Fibroblast of pulmonary artery (primary cell): ENCODE measurements at regions not wholly inside any gene's neighbourhood (a gene's known extent, or its start where the extent isn't known, plus 50 kb on each side); places are given as distances from the start of the nearest gene placed in this dataset.

Experiments used
- DNase-seq: peaks from one replicate; pipeline ENCODE4 v3.0.0-alpha.2; 2010; ENCODE audit warnings: low read depth
- H3K4me3 ChIP-seq: replicated peaks from 2 replicates; pipeline ENCODE4 v1.5.1; 2011; ENCODE audit warnings: low read depth, mild to moderate bottlenecking, control low read depth, low read length, moderate library complexity
- TF ChIP-seq, protein P1 (sequence below): IDR thresholded peaks from 2 replicates; pipeline ENCODE4 v1.5.1; 2011; ENCODE audit warnings: mild to moderate bottlenecking, control low read depth, low read length, inconsistent platforms; ENCODE audit errors: missing control alignments

DNA sequence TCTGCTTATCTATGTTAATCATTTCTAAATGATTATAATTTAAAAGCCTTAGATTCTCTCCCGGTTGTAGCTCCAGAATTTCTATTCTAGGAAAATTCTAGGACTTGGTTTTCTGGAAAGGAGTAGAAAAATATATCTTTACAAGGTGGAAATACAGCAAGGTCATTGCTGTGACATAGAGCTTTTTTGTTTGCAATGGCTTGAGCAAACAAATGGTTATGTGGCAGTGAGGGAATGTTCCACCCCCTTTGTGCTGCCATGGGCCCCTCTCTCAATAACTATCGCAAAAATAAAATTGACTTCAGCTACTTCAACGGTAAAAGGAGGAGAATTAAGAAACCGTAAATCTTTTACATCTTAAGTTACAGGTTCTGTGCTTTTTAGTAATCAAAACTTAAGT is 517.1 kb downstream of the EPHA3 start:
- TF ChIP-seq, protein P1, sequence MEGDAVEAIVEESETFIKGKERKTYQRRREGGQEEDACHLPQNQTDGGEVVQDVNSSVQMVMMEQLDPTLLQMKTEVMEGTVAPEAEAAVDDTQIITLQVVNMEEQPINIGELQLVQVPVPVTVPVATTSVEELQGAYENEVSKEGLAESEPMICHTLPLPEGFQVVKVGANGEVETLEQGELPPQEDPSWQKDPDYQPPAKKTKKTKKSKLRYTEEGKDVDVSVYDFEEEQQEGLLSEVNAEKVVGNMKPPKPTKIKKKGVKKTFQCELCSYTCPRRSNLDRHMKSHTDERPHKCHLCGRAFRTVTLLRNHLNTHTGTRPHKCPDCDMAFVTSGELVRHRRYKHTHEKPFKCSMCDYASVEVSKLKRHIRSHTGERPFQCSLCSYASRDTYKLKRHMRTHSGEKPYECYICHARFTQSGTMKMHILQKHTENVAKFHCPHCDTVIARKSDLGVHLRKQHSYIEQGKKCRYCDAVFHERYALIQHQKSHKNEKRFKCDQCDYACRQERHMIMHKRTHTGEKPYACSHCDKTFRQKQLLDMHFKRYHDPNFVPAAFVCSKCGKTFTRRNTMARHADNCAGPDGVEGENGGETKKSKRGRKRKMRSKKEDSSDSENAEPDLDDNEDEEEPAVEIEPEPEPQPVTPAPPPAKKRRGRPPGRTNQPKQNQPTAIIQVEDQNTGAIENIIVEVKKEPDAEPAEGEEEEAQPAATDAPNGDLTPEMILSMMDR = no peak
- no peak for DNase-seq
- H3K4me3 ChIP-seq = no peak overlapping the region

DNA sequence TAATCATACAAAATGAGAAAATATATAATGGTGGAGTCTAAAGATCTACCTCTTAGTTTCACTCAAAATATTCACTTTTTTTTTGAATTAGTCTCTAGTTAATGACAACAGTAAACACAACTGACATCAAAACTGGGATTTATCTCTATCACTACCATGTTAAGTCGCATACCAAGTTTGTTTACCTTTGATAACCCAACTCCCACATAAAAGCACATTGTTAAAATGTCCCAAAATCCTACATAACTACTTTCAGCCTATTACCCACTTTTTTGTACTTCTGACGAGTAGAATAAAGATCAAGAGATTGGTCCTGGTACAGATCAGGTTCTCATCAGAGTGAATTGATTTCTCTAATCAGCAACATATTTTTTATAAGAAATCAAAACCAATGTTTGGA is 518.5 kb downstream of the EPHA3 start:
- DNase-seq = no peak
- no peak overlapping the region for H3K4me3 ChIP-seq
- TF ChIP-seq, protein P1 = no peak

DNA sequence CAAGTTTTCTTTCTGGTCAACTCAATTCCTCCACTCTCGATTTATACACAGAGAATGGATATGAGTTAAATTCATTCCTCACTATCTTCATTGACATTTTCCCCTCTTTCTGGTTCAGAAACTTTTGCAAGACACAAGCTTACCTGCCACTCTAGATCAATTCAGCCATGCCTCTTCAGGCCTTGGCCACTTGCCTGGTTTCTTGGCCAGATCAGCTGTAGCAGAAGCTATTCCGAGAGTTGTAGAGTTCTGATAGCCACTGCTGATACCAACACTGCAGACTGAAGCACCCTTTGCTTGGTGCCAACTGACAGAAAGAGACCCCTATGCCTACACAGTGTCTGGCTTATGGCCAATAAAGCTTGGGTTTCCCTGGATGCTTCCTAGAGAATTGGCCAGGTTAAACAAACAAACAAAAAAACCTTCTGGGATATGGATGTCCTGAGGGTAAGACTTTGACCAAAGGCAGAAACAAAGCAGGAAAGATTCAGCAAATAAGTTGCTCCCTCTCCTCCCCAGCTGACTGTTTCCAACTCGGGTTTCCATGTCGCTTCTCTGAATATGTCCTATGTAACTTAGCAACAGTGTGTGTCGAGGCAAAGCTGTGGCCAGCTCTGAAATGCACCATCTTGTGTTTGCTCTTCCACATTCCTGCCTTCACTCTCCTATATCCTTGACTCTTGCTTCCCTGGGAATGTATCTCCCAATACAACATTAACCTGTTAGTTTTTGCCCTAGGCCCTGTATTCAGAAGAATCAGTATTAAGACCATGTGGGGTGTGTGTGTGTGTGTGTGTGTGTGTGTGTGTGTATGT is 521.6 kb downstream of the EPHA3 start:
- no peak overlapping the region for H3K4me3 ChIP-seq
- DNase-seq = no peak
- TF ChIP-seq, protein P1 = no peak

DNA sequence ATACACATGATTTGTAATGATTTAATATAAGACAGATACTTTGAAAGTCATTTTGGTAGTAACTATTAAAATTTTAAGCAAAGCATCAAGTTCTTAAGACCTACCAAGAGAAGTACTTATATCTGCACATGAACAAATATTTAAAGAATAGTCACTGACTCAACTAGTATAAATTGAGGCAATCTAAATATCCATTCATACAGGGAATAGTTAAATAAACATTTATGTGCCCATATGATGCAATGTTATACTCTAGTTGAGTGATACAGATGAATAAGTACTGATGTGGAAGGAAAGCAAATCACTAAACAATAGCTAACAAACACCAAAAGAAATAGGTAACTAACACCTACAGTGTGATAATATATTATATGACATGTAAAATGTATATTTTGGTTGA is 527.7 kb downstream of the EPHA3 start:
- no peak for DNase-seq
- H3K4me3 ChIP-seq = no peak overlapping the region
- TF ChIP-seq, protein P1 = no peak

DNA sequence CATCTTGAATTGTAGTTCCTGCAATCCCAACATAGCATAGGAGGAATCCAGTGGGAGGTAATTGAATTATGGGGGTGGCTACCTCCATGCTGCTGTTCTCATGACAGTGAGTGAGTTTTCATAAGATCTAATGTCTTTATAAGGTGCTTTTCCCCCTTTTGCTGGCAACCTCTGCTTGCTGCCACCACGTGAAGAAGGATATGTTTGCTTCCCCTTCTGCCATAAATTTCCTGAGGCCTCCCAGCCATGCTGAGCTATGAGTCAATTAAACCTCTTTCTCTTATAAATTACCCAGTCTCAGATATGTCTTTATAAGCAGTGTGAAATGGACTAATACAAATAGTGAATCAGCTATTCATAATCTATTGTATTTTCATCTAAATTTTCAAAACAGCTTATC is 537.3 kb downstream of the EPHA3 start:
- no peak overlapping the region for H3K4me3 ChIP-seq
- TF ChIP-seq, protein P1 = no peak
- DNase-seq = no peak

DNA sequence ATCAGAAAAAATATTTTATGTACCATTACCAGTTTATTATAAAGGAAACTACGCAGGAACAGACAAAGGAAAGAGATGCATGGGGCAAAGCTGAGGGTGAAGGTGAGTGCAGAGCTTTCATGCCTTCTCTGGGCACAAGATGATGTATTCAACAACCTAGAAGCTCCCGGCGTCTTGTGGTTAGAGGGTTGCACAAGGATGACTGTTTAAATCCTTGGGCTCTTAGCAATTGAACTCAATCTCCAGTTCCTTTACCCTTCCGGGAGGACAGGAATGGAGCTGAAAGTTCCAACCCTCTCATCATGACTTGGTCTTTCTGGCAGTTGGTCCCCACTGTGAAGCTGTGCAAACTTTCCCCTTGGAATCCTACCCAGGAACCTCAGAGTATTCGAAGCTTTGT is 542.0 kb downstream of the EPHA3 start:
- H3K4me3 ChIP-seq = no peak overlapping the region
- no peak for DNase-seq
- TF ChIP-seq, protein P1 = no peak

DNA sequence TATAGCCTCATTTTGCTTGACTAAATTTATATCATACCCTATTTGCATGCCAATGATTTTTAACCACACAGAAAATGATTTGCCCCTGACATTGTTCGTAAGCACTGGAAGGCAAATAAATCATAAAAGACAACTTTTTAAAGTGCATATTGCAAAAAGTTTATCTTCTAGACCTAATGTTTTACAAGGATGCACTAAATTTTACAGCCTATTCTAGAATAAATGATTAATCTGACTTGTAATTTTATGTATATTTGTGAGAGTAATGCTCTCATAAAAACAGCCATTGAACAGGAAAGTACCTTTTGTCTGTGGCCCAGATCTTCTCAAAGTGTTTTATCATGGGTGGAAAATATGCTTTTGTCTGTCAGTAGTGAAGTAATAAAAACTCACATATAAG is 546.6 kb downstream of the EPHA3 start:
- no peak for DNase-seq
- H3K4me3 ChIP-seq = no peak overlapping the region
- TF ChIP-seq, protein P1 = no peak
